HG03378 (cell line): ENCODE measurements at regions not wholly inside any gene's neighbourhood (a gene's known extent, or its start where the extent isn't known, plus 50 kb on each side); places are given as distances from the start of the nearest gene placed in this dataset.

Experiments
- ATAC-seq: cut with Tn5 transposase; IDR thresholded peaks from one replicate; pipeline ENCODE4 v1.9.1; 2021; ENCODE audit warnings: mild to moderate bottlenecking, moderate library complexity; ENCODE audit not compliant: unreplicated experiment

- ATAC-seq, result no peak
Observed at GRCh38 chr1:110766336-110766647, 91.6 kb upstream of the KCNA3 start.

GRCh38 chr1:110765640-110766335 is 91.0 kb upstream of the KCNA3 start:
- ATAC-seq, result no peak

- no peak for ATAC-seq
Observed at GRCh38 chr1:110763149-110763548, 88.4 kb upstream of the KCNA3 start.

DNA sequence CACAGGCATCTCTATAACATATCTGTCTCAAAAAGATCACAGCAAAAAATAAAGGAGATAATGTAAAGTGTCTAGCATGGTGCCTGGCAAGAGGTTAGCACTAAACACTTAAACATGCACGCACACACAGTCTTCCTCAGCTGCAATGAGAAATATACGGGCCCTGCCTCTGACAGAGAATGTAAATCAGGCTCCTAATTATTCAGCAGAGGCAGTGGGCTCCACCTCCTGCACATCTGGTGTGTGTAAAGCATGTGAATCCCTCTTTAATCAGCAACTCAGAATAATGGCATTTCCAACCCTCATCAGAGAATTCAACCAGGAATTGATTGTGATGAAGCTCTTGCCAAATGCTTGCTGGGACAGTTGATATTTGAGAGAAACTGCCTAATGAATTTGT is 85.6 kb upstream of the KCNA3 start:
- ATAC-seq, result no peak

DNA sequence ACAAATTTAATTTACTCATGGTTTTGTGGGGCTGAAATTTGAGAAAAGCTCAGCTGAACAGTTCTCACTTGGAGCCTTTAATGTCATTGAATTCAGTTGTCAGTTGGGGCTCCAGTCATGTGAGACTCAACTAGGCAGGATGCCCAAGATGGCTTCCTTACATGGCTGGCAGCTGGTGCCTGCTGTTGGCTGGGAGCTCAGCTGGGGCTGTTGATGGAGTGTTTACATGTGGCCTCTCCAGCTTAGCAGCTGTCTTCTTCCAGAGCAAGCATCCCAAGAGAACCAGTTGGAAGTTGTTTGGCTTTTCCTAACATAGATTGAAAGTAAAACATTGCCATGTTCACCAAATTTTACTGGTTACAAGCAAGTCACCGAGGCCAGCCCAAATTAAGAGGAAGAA is 81.8 kb upstream of the KCNA3 start:
- ATAC-seq, result no peak

DNA sequence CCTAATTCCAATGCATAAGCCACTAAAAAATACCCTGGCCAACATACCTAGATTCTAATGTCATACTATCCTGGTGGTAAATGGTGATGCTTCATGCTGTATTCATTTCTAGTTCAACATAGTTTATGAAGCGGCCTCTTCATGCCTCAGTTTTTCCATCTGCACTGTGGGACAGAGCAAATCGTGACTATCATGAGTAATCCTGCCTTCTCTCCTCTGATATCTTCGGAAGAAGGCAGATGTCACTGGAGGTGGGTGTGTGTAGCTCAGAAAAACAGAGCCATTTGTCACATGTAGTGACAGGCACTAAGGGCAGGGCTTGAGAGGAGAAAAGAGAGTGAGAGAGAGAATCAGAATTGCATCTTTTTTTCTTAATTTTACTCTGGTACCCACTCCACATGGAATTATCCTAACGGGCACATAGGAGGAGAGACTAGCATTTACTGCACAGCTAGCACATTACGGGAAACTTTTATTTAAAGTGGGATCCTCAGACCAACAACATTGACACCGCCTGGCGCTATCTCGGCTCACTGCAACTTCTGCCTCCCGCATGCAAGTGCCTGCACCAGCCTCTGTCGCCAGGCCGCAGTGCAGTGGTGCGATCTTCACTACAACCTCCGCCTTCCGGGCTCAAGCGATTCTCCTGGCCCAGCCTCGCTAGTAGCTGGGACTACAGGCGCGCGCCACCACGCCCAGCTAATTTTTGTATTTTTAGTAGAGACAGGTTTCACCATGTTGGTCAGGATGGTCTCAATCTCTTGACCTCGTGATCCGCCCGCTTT is 78.4 kb upstream of the KCNA3 start:
- no peak for ATAC-seq

- ATAC-seq, result no peak
Observed at GRCh38 chr1:110750562-110750961, 75.8 kb upstream of the KCNA3 start.

DNA sequence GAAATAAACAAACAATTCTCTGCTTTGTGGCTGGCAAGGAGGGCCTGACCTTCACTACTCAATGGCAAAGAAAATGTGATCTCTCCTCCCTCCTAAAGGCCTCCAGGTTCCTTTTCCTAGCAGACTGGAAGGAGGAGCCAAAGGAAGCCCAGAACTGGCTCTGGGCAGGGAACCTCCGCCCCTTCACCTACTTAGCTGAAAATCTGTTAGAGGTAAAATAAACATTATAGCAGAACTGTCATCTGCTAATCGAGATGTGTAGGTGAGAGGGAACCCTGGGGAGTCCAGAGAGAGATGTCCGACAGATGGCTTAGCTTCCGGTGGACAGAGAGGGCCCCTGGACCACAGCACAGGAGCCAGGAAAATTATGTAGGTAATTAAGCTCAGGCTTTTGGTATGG is 75.2 kb upstream of the KCNA3 start:
- ATAC-seq, result no peak

DNA sequence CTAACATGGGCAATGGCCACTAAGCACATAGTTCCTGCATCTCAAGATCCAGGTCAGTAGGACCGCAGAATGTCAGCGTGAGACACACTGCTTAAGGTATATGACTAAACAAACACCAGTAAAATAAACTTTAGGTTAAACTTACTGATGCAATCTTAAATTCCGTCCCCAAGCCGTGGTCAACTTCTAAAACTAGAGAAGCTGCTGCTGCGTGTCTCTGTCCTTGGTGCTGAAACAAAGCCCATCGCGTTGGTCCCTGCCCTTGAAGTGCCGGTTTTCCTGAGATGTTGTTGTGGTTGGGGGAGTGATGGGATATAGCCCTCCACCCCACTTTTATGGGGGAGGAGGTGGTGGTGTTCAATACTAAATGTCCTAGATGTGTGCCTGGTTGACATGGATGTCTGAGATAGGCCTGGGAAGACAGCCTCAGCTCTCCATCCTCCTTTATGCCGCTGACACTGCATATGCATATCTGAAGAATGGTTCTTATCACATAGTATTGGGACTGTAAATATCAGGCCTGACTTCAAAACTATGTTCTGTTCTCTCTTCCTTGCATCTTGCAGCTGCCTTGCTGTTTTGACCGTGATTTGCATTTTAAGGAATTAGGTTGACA is 72.0 kb upstream of the KCNA3 start:
- no peak for ATAC-seq

DNA sequence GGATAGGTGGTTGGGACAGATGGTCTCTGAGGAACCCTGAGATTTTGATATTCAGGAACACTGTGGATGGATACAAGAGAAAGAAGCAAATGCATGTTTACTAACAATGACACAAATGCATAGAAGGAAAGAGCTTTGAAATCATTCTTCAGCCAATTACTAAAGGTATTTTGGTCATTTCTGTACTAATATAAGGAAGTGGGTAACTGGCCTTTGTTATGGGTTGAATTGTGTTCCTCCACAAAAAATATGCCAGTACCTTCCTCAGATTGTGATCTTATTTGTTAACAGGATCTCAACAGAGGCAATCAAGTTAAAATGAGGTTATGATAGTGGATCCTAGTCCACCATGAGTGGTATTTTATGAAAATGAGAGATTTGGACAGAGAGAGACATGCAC is 68.7 kb upstream of the KCNA3 start:
- no peak for ATAC-seq

DNA sequence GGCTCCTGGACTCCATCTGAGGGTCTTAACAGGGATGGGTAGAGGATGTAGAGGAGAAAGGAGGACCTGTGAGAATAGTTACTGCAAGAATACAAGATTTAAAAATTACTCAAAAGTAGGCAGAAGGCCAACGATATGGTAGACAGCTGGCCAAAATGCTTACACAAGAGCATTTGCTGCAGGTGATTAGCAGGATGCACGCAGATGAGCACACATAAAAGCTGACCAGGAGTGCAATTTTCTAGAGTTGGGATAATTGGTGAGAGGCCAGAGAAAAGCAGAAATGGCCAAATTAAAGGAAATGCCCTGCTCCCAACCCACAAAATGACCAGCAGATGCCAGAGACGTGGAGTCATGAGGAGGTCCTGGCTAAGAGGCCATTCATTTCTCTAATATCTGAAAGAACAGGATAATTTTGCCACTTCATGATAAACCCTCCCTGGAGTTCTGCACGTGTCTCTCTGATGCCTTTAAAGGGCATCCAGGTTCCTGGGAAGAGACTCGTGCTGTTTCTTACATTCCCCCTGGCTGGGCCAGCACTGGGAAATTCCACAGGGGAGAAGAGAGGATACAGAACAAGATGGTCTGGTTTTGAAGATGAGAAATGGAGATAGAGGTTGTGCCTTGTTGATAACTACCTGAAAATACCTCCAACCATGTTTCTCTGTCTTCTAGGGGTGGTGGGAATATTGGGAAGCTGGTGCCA is 62.3 kb upstream of the KCNA3 start:
- ATAC-seq, result no peak

- no peak for ATAC-seq
Observed at GRCh38 chr1:110734133-110734680, 59.5 kb upstream of the KCNA3 start.

DNA sequence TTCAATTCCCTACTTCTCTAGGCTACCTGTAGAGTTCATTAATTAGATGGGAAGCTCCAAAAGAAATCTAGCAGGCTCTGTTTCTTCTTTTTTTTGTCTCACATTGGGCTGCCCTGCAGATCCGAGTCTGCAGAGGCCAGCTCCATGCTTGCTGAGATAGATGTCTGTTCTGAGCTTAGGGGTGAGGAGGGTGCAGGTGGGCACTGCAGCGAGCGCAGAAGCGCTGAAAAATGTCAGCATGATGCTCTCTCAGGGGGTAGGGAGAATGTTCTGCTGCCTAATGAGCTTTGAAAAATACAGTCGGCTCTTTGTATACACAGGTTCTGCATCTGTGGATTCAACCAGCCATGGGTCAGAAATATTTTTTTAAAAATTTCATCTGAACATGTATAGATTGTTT is 56.8 kb upstream of the KCNA3 start:
- ATAC-seq, result no peak

DNA sequence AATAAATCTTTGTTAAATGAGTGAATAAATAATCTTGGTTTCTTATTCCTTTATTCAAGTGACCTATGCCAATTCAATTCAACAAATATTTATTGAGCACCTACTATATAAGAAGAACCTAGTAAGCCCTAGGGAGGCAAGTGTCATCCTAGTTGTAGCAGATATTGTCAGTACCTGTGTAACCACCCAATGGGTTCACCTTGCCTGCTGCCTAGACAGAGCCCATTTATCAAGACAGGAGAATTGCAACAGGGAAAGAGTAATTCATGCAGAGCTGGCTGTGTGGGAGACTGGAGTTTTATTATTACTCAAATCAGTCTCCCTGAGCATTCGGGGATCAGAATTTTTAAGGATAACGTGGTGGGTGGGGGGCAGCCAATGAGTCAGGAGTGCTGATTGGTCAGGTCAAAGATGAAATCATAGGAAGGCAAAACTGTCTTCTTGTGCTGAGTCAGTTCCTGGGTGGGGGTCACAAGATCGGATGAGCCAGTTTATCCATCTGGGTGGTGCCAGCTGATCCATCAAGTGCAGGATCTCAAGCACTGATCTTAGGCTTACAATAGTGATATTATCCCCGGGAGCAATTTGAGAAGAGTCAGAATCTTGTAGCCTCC is 53.8 kb upstream of the KCNA3 start:
- ATAC-seq, result no peak

DNA sequence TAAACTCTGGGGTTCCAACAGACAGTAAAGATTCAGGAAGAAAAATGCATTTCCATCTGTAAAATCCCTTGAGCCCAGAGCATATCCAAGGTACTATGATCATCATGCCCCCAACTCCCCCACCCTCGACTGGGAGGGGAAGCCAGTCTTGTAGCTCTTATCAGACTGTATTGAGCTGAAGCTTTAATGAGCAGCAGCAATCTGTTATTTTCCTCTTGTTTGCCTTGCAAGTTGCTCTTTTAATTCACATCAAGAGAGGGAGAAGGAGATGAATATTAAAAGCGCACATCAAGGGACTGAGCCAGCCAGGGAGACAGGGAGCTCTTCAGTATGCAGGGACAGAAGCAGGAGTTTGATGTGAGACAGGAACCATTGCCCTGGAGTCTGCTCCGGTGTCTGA is 52.5 kb upstream of the KCNA3 start:
- no peak for ATAC-seq

GRCh38 chr1:110726755-110727154 is 52.0 kb upstream of the KCNA3 start:
- peak; percentile 88 for ATAC-seq
